Osteoblast (primary cell): ENCODE measurements at regions not wholly inside any gene's neighbourhood (a gene's known extent, or its start where the extent isn't known, plus 50 kb on each side); places are given as distances from the start of the nearest gene placed in this dataset.
A peak's percentile ranks its signal among the peaks of the same experiment; 100 is the strongest.

Source experiments
- DNase-seq: peaks from one replicate; pipeline ENCODE4 v3.0.0; 2011; ENCODE audit warnings: low spot score, mixed read lengths; ENCODE audit not compliant: insufficient read length; ENCODE audit errors: missing footprints
- H2AFZ ChIP-seq: 2 replicates; pipeline ENCODE4 v1.6.0; 2011; ENCODE audit warnings: mild to moderate bottlenecking, low read length
- H3K27ac ChIP-seq: 2 replicates; pipeline ENCODE4 v1.5.1; 2011; ENCODE audit warnings: mild to moderate bottlenecking, low read depth, low read length, moderate library complexity
- H3K27me3 ChIP-seq: 2 replicates; pipeline ENCODE4 v1.6.0; 2012; ENCODE audit warnings: mild to moderate bottlenecking, control low read depth, inconsistent platforms, low read length, moderate library complexity; ENCODE audit not compliant: insufficient read depth
- H3K36me3 ChIP-seq: 2 replicates; pipeline ENCODE4 v1.5.1; 2011; ENCODE audit warnings: mild to moderate bottlenecking, low read length, control low read depth, moderate library complexity; ENCODE audit not compliant: insufficient read depth
- H3K4me1 ChIP-seq: 2 replicates; pipeline ENCODE4 v1.5.1; 2011; ENCODE audit warnings: mild to moderate bottlenecking, low read length, control low read depth, moderate library complexity; ENCODE audit not compliant: insufficient read depth
- H3K4me2 ChIP-seq: 2 replicates; pipeline ENCODE4 v1.6.0; 2011; ENCODE audit warnings: mild to moderate bottlenecking, low read length; ENCODE audit not compliant: insufficient read depth
- H3K4me3 ChIP-seq: fragments of 200-600 bp; sonication (generic); 3 replicates; pipeline ENCODE4 v1.5.1; 2012; ENCODE audit warnings: mild to moderate bottlenecking, low read length, inconsistent platforms; ENCODE audit not compliant: insufficient read depth
- H3K79me2 ChIP-seq: 2 replicates; pipeline ENCODE4 v1.6.0; 2012; ENCODE audit warnings: mild to moderate bottlenecking, low read length, control low read depth, inconsistent platforms; ENCODE audit not compliant: insufficient read depth
- H3K9me3 ChIP-seq: 2 replicates; pipeline ENCODE4 v1.5.1; 2011; ENCODE audit warnings: low read depth, low read length, control low read depth
- H4K20me1 ChIP-seq: 2 replicates; pipeline ENCODE4 v1.6.0; 2012; ENCODE audit warnings: mild to moderate bottlenecking, low read length, control low read depth; ENCODE audit not compliant: insufficient read depth
- TF ChIP-seq, protein P1 (sequence below): IDR thresholded peaks from 2 replicates; pipeline ENCODE4 v1.5.1; 2011; ENCODE audit warnings: mild to moderate bottlenecking, low read depth, low read length, moderate library complexity; ENCODE audit errors: extremely low read depth

DNA sequence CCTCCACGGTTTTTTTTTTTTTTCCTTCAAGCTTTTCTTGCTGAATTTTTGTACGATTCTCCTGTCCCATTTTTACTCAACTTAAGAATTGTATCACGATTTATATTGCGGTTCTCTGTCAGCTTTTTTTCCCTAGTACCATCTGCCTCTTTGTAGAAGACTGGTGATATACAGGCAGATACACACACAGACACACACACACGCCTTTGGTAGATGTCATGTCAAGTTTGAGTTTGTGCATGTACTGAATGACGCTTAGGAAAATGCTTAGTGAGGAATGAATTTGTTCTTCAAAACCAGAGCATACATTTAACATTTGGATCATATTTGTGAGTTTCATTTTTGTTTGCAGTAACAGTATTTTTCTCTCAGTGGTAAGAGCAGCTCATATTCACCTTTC is 82.0 kb upstream of the MBNL2 start:
- TF ChIP-seq, protein P1, sequence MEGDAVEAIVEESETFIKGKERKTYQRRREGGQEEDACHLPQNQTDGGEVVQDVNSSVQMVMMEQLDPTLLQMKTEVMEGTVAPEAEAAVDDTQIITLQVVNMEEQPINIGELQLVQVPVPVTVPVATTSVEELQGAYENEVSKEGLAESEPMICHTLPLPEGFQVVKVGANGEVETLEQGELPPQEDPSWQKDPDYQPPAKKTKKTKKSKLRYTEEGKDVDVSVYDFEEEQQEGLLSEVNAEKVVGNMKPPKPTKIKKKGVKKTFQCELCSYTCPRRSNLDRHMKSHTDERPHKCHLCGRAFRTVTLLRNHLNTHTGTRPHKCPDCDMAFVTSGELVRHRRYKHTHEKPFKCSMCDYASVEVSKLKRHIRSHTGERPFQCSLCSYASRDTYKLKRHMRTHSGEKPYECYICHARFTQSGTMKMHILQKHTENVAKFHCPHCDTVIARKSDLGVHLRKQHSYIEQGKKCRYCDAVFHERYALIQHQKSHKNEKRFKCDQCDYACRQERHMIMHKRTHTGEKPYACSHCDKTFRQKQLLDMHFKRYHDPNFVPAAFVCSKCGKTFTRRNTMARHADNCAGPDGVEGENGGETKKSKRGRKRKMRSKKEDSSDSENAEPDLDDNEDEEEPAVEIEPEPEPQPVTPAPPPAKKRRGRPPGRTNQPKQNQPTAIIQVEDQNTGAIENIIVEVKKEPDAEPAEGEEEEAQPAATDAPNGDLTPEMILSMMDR = no peak
- H3K27me3 ChIP-seq = peaks cover 9% of the 10 kb centered on the region
- peaks cover 8% of the 10 kb centered on the region for H3K4me1 ChIP-seq
- no peaks in the 10 kb centered on the region for H3K79me2 ChIP-seq
- no peak for DNase-seq
- no peaks in the 10 kb centered on the region for H4K20me1 ChIP-seq
- H2AFZ ChIP-seq = no peak overlapping the region
- no peak overlapping the region for H3K4me3 ChIP-seq
- no peak overlapping the region for H3K4me2 ChIP-seq
- no peak overlapping the region for H3K27ac ChIP-seq
- no peaks in the 10 kb centered on the region for H3K9me3 ChIP-seq
- no peaks in the 10 kb centered on the region for H3K36me3 ChIP-seq

DNA sequence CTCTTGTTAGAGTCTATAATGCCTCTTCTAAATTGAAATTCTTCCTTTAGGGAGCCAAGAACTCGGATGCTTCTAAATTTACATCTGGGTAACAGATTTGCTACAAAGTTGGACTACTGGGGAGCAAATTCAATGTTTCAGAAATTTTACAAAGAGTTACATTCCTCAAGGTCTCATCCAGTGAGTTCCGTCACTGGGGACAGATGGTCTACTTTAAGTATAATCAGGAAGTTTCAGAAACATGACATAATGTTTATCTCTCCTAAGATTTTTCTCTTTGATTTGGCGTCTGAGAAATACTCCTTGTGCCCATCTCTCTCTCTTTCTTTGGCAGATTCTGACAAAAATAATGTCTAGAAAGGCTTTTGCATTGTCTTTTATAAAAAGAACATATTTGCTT is 81.5 kb upstream of the MBNL2 start:
- H3K4me1 ChIP-seq = peaks cover 8% of the 10 kb centered on the region
- no peak for DNase-seq
- no peak overlapping the region for H3K4me2 ChIP-seq
- H4K20me1 ChIP-seq = no peaks in the 10 kb centered on the region
- H3K9me3 ChIP-seq = no peaks in the 10 kb centered on the region
- no peaks in the 10 kb centered on the region for H3K36me3 ChIP-seq
- H3K27me3 ChIP-seq = peaks cover 9% of the 10 kb centered on the region
- H2AFZ ChIP-seq = no peak overlapping the region
- H3K79me2 ChIP-seq = no peaks in the 10 kb centered on the region
- no peak overlapping the region for H3K4me3 ChIP-seq
- no peak overlapping the region for H3K27ac ChIP-seq
- TF ChIP-seq, protein P1 = no peak

DNA sequence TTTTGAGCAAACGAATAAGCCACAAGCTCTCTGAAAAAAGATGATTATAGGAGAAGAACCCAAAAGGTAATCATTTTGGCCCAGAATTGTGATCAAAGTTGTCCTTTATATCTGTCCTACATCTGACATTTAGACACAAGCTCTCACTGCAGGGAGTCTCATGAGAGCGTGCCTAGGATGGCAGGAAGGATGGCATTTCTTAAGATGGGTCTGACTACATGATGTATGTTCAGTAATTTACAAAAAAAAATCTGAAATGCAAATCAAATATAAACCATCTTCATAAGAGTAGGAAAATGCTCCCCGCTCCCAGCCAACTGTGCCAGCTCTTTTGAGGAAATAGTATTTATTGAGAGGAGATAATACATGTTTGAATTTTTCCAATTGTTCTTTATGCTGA is 81.0 kb upstream of the MBNL2 start:
- Histone ChIP-seq H3K27me3 (peaks cover 9% of the 10 kb centered on the region), H3K9me3 (no peaks in the 10 kb centered on the region), H3K27ac (no peak overlapping the region), H3K4me2 (peak overlapping the region; percentile 14), H3K36me3 (no peaks in the 10 kb centered on the region), H3K79me2 (no peaks in the 10 kb centered on the region), H3K4me3 (no peak overlapping the region), H4K20me1 (no peaks in the 10 kb centered on the region), H3K4me1 (peaks cover 8% of the 10 kb centered on the region), H2AFZ (no peak overlapping the region)
- TF ChIP-seq, protein P1 = no peak
- DNase-seq = no peak

DNA sequence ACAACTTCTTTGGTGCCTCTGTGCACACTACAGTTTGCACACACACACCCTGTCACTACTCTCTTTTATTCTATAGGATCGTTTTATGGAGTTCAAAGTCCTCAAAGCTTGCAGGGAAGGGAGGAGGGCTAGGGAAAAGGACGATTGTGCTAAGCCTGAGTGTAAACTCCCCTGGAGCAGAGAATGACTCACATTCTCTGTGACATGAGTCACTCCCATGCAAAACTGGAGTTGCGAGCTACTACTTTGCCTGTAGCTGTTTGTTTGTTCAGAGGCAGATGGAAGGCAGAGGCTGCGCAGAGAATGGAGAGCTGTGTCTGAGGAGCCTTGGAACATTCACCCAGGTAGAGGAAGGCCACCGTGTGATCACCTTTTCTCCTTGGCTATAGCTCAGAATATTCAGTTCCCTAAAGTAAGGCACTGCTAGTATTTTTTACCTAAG is 80.5 kb upstream of the MBNL2 start:
- no peaks in the 10 kb centered on the region for H3K9me3 ChIP-seq
- no peaks in the 10 kb centered on the region for H4K20me1 ChIP-seq
- no peaks in the 10 kb centered on the region for H3K79me2 ChIP-seq
- peaks cover 8% of the 10 kb centered on the region for H3K27me3 ChIP-seq
- peak overlapping the region; percentile 14 for H3K4me2 ChIP-seq
- H3K36me3 ChIP-seq = no peaks in the 10 kb centered on the region
- no peak overlapping the region for H3K27ac ChIP-seq
- TF ChIP-seq, protein P1 = no peak
- H3K4me1 ChIP-seq = peaks cover 8% of the 10 kb centered on the region
- DNase-seq = no peak
- no peak overlapping the region for H3K4me3 ChIP-seq
- no peak overlapping the region for H2AFZ ChIP-seq
